GM18909 (cell line): ENCODE measurements at regions not wholly inside any gene's neighbourhood (a gene's known extent, or its start where the extent isn't known, plus 50 kb on each side); places are given as distances from the start of the nearest gene placed in this dataset.

Source experiments
- ATAC-seq: cut with Tn5 transposase; IDR thresholded peaks from one replicate; pipeline ENCODE4 v1.9.1; 2021; ENCODE audit warnings: mild to moderate bottlenecking; ENCODE audit not compliant: unreplicated experiment, poor library complexity

- ATAC-seq, result no peak
These were observed 662.1 kb upstream of the CDH9 start for GRCh38 chr5:27700526-27700925.

GRCh38 chr5:27682600-27682999 lies 644.2 kb upstream of the CDH9 start:
- no peak for ATAC-seq

GRCh38 chr5:27652505-27652904 lies 614.1 kb upstream of the CDH9 start:
- ATAC-seq, result no peak

- no peak for ATAC-seq
These were observed 600.7 kb upstream of the CDH9 start for GRCh38 chr5:27639005-27639612.

GRCh38 chr5:27619982-27620381 lies 581.6 kb upstream of the CDH9 start:
- no peak for ATAC-seq

GRCh38 chr5:27612161-27612560 lies 573.8 kb upstream of the CDH9 start:
- no peak for ATAC-seq

GRCh38 chr5:27608992-27609391 lies 570.6 kb upstream of the CDH9 start:
- no peak for ATAC-seq

- no peak for ATAC-seq
These were observed 560.2 kb upstream of the CDH9 start for GRCh38 chr5:27598576-27598975.

GRCh38 chr5:27594141-27594540 lies 555.8 kb upstream of the CDH9 start:
- ATAC-seq, result no peak

- no peak for ATAC-seq
These were observed 553.8 kb upstream of the CDH9 start for GRCh38 chr5:27592231-27592630.

- ATAC-seq, result no peak
These were observed 552.1 kb upstream of the CDH9 start for GRCh38 chr5:27590503-27590902.

- no peak for ATAC-seq
These were observed 539.9 kb upstream of the CDH9 start for GRCh38 chr5:27578279-27578678.

- no peak for ATAC-seq
These were observed 533.3 kb upstream of the CDH9 start for GRCh38 chr5:27571681-27572080.

GRCh38 chr5:27568811-27569210 lies 530.4 kb upstream of the CDH9 start:
- ATAC-seq, result no peak

- no peak for ATAC-seq
These were observed 523.0 kb upstream of the CDH9 start for GRCh38 chr5:27561408-27561807.

- no peak for ATAC-seq
These were observed 510.1 kb upstream of the CDH9 start for GRCh38 chr5:27548484-27548883.

GRCh38 chr5:27535031-27535557 lies 496.7 kb upstream of the CDH9 start:
- ATAC-seq, result no peak

- no peak for ATAC-seq
These were observed 493.9 kb upstream of the CDH9 start for GRCh38 chr5:27532305-27532704.

- ATAC-seq, result no peak
These were observed 486.1 kb upstream of the CDH9 start for GRCh38 chr5:27524515-27524914.

- no peak for ATAC-seq
These were observed 485.2 kb upstream of the CDH9 start for GRCh38 chr5:27523629-27524028.

- no peak for ATAC-seq
These were observed 478.1 kb upstream of the CDH9 start for GRCh38 chr5:27516437-27516836.

- ATAC-seq, result no peak
These were observed 472.7 kb upstream of the CDH9 start for GRCh38 chr5:27511061-27511460.

- no peak for ATAC-seq
These were observed 465.4 kb upstream of the CDH9 start for GRCh38 chr5:27503813-27504212.
